HG03342 (cell line): ENCODE measurements at regions not wholly inside any gene's neighbourhood (a gene's known extent, or its start where the extent isn't known, plus 50 kb on each side); places are given as distances from the start of the nearest gene placed in this dataset.
"Not testable (repeated sequence)": the region's sequence is repeated elsewhere in the genome, so short reads cannot be mapped to it uniquely, and the experiment has no call there.

ENCODE experiments used
- ATAC-seq: cut with Tn5 transposase; IDR thresholded peaks from one replicate; pipeline ENCODE4 v1.9.1; 2021; ENCODE audit warnings: mild to moderate bottlenecking, moderate library complexity; ENCODE audit not compliant: unreplicated experiment

- no peak for ATAC-seq
Observed at GRCh38 chr17:71636644-71637043, 484.2 kb upstream of the SOX9 start.

- no peak for ATAC-seq
Observed at GRCh38 chr17:71638668-71639067, 482.2 kb upstream of the SOX9 start.

GRCh38 chr17:71639865-71640264 is 481.0 kb upstream of the SOX9 start:
- no peak for ATAC-seq

DNA sequence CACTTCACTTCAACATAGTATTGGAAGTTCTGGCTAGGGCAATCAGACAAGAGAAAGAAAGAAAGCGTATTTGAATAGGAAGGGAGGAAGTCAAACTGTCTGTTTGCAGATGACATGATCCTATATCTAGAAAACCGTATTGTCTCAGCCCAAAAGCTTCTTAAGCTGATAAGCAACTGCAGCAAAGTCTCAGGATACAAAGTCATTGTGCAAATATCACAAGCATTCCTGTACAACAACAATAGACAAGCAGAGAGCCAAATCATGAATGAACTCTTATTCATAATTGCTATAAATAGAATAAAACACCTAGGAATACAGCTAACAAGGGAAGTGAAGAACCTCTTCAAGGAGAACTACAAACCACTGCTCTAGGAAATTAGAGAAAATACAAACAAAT is 473.9 kb upstream of the SOX9 start:
- ATAC-seq, result not testable (repeated sequence)

DNA sequence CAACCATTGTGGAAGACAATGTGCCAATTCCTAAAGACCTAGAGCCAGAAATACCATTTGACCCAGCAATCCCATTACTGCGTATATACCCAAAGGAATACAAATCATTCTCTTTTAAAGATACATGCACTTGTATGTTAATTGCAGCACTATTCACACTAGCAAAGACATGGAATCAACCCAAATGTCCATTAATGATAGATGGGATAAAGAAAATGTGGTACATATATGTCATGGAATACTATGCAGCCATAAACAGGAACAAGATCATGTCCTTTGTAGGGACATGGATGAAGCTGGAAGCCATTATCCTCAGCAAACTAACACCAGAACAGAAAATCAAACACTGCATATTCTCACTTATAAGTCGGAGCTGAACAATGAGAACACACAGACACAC is 472.5 kb upstream of the SOX9 start:
- not testable (repeated sequence) for ATAC-seq

GRCh38 chr17:71649941-71650350 is 470.9 kb upstream of the SOX9 start:
- no peak for ATAC-seq

GRCh38 chr17:71655542-71655941 is 465.3 kb upstream of the SOX9 start:
- ATAC-seq, result no peak

DNA sequence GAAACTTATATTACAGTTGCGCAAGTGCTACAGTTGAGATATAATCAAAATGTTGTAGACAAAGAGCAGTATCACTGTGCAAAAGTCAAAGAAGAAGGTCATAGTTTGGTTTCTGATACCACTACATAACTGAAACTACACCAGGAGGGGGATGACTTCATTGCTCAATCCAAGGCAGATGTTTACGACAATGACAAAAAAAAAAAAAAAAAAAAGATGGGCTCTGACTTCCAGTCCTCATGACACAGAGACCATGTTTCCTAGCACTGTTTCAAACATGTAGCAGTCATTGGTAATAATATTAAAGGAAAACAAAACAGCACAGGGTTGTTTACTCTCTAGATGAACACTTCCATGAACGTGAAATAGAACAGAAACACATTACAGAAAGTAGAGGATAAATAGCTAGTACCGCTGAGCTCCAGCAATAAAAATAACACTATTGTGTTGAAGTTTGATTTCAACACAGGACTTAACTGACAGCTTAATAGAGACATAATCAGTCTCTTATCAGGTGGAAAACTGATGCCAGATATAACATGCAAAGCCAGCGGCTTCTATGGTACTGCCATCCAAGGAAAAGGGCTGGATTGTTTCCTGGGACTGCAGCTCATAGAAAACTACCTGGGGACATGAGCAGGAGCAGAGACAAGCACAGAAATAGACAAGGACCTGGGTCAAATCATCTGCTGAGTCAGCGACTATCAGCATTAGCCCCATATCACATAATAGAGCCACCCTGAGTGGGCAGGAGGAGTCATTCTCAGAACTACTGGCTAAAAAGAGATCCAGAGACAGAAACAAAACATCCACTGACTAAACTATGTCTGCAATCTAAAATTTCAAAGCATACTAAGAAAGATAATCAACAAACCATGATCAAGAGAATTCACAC is 463.6 kb upstream of the SOX9 start:
- no peak for ATAC-seq

DNA sequence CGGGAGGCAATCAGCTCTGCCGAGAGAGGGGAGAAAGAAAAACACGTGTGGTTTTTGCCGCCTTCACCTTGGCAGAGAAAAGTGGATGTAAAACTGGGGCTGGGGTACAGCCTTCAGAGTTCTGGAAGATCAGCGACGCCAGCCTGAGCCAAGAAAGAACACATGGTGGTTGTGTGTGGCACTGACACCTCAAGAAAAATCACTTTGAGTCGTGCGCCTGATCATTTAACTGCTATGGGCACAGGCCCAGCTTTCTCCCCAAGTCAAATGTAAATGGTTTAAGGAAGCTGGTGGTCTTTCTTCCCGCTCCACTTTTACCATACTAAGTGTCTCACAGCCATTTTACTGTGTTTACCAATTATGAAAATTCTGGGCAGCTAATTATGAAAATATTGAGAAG is 461.8 kb upstream of the SOX9 start:
- ATAC-seq, result no peak

DNA sequence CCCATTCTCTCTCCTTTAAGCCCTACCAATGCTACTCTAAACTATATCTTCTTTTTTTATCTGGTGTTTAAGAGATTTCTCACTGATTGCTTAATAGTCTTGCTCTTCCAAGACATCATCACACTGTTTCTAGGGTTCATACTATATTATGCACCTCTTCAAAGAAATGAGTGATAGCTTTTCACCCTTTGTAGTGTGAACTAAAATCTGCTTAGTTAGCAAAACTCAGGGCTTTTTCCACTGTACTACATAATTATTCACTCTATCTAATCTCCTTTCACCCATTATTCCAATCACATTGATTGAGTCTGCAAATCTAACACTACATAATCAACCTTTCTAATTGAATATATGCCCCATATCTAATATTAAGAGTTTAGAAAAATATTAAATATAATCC is 456.0 kb upstream of the SOX9 start:
- no peak for ATAC-seq

DNA sequence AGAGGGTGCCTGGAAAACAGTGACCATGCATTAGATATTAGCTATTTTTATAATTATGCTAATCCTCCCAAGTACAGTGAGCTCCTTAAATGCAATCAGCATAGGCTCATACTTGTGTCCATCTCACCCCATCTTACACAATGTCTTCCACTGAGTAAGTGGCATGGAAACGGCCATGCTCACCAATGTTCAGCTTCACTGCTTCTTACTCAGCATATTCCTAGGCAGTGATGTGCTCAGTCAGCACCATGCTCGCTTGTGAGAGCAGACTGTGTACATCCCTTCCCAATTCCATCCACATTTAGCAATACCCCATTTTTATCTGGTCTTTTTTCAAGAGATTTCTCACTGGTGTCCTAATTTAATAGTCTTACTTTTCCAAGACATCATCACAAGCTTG is 454.8 kb upstream of the SOX9 start:
- ATAC-seq, result no peak

DNA sequence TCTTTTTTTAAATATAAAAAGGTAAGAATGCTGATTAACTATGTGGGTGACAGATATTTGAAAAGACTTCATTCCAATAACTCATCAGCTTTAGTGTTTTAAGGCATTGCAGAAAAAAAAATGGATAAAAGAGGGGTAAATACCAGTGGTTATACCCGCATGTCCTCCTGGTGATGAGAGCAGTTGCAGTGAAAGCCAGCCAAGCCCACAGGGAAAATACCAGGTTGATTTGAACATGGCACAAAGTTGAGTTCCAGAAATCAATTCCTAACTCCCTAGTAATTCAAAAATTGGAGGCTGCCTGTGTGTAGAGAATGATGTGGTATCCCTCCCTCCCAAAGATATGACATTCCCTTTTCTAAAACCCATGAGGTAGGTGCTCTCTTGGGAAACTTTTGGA is 453.2 kb upstream of the SOX9 start:
- no peak for ATAC-seq

- no peak for ATAC-seq
Observed at GRCh38 chr17:71668807-71669206, 452.0 kb upstream of the SOX9 start.

GRCh38 chr17:71677439-71677838 is 443.4 kb upstream of the SOX9 start:
- ATAC-seq, result no peak

- no peak for ATAC-seq
Observed at GRCh38 chr17:71679832-71680231, 441.0 kb upstream of the SOX9 start.

DNA sequence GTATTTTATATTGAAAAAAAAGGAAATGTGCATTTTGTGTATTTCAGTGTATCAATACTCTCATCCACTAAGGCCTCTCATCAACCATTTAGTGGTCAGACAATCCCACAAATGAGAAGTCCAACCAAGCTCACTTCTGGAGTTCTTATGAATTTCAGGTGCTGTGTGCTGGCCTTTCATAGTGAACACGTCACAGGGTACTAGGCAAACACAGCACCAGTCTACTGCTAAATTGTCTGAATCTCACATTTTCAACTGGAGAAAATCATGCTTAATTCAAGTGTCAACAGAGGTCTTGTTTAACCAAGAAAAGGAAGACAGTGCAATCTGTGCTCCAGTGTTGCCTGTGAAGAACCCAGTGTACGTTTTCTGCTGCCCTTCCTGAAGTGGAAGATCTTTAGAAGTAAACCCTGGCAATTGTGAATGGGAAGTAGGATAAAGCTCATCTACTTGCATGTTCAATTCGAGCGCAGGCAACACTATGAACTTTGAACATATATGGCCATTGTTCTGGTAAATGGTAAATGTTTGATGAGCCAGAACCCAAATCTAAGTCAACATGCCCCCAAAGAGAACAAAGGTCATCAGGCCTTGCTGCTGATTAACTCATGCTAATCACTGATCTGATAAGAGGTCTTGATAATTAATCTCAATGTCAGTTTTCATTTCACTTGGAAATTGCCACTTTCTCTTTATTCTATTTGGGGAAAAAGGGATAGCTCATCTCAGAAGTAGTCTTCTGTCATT is 439.2 kb upstream of the SOX9 start:
- ATAC-seq, result no peak

GRCh38 chr17:71682174-71682494 is 438.7 kb upstream of the SOX9 start:
- ATAC-seq, result no peak

DNA sequence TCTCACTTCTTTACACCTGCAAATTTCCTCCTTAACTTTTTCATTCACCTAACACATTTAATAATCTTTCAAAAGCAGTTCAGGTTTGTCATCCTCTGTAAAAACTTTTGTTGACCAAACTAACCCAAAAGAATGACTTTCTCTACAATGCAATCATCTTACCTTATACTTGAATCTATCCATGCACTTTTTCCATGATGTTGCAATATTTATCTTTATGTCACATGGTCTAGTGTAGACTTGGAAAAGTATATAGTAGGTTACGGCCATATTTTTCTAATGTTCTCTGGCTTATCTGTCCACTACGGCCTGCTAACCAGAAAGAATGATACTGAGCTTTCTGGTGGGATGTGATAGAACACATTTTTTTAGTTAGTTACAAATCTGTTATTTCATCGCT is 431.0 kb upstream of the SOX9 start:
- ATAC-seq, result no peak

DNA sequence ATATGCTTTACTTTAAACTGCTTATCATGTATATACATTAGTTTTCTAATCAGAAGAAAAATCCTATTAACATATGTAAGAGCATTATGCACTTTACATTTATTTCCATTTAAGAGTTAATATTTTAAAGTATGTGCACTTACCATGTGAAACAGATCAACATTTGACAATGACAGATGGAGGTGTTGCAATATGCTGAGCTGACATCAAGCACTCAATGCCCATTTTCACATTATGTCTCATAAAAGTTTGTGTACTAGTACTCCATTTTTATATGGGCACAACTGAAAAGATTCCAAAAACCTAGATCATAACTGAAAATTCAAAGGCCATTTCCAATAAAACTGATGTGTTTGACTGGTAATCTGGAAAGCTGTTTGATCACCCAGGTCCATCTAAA is 420.9 kb upstream of the SOX9 start:
- ATAC-seq, result no peak

- no peak for ATAC-seq
Observed at GRCh38 chr17:71703701-71704100, 417.1 kb upstream of the SOX9 start.

DNA sequence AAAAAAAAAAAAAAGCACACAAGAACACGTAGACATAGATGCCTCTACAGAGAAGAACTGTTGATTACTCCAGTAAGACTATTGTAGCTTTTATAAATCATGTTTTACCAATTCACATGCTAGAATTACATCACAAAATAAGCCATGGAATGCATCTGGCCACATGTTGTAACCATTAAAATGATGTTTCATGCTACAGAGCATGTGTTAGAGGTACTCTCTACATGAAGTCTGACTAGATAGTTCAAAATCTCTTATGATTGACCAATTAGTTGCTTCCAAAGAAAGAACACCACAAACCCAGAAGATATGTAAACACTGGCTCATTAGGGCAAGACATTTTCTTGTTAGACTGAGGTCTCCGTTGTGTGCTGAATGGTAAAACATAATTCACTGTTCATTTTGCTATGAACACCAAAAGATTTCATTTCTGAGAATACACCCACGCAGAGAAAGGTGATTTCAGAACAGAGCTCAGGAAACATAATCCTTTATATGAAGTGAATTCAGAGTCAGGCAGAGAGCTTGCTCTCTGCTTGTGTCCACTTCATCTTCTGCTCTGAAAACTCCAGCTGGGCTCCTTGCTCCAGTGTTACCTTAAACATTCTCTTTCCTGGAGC is 411.4 kb upstream of the SOX9 start:
- ATAC-seq, result no peak

GRCh38 chr17:71709946-71710345 is 410.9 kb upstream of the SOX9 start:
- ATAC-seq, result no peak
